Smooth muscle cell (in vitro differentiated cells): ENCODE measurements at regions not wholly inside any gene's neighbourhood (a gene's known extent, or its start where the extent isn't known, plus 50 kb on each side); places are given as distances from the start of the nearest gene placed in this dataset.

Source experiments
- DNase-seq: peaks from one replicate; lab custom pipeline; 2025; ENCODE audit not compliant: unreplicated experiment; lab: John Stamatoyannopoulos, UW
- H2AFZ ChIP-seq: fragments of 200-600 bp; sonication (generic); 2 replicates; pipeline ENCODE4 v1.6.0; 2016; ENCODE audit warnings: antibody characterized with exemption, low read depth, mild to moderate bottlenecking
- H3F3A ChIP-seq: fragments of 200-600 bp; sonication (generic); 2 replicates; pipeline ENCODE4 v1.6.0; 2017; ENCODE audit warnings: antibody characterized with exemption, low read depth
- H3K27ac ChIP-seq: fragments of 200-600 bp; sonication (generic); 2 replicates; pipeline ENCODE4 v1.5.1; 2016; ENCODE audit warnings: low read depth, mild to moderate bottlenecking
- H3K27me3 ChIP-seq: fragments of 200-600 bp; sonication (generic); 2 replicates; pipeline ENCODE4 v1.6.1; 2016; ENCODE audit warnings: low read depth, mild to moderate bottlenecking
- H3K36me3 ChIP-seq: fragments of 200-600 bp; sonication (generic); 2 replicates; pipeline ENCODE4 v1.5.1; 2016; ENCODE audit warnings: low read depth
- H3K4me1 ChIP-seq: fragments of 200-600 bp; sonication (generic); 2 replicates; pipeline ENCODE4 v1.5.1; 2016; ENCODE audit warnings: low read depth
- H3K4me2 ChIP-seq: fragments of 200-600 bp; sonication (generic); 2 replicates; pipeline ENCODE4 v1.6.0; 2016; ENCODE audit warnings: mild to moderate bottlenecking
- H3K4me3 ChIP-seq: fragments of 200-600 bp; sonication (generic); 2 replicates; pipeline ENCODE4 v1.5.1; 2016; ENCODE audit warnings: mild to moderate bottlenecking
- H3K79me2 ChIP-seq: fragments of 200-600 bp; sonication (generic); 2 replicates; pipeline ENCODE4 v1.6.0; 2016; ENCODE audit warnings: low read depth, mild to moderate bottlenecking
- H3K9ac ChIP-seq: fragments of 200-600 bp; sonication (generic); 2 replicates; pipeline ENCODE4 v1.6.0; 2016; ENCODE audit warnings: low read depth
- H3K9me3 ChIP-seq: fragments of 200-600 bp; sonication (generic); replicated peaks from 2 replicates; pipeline ENCODE4 v1.5.1; 2016; ENCODE audit warnings: low read depth
- H4K20me1 ChIP-seq: fragments of 200-600 bp; sonication (generic); 2 replicates; pipeline ENCODE4 v1.6.0; 2016; ENCODE audit warnings: low read depth
- WGBS: methylation state at CpG from one replicate; pipeline ENCODE4 v1.1.7; 2016; ENCODE audit warnings: low lambda C conversion rate; 5-methylcytosine and 5-hydroxymethylcytosine counted together
- TF ChIP-seq, protein P1 (sequence below): fragments of 200-600 bp; sonication (generic); IDR thresholded peaks from 2 replicates; pipeline ENCODE4 v1.5.1; 2017; ENCODE audit warnings: borderline replicate concordance, mild to moderate bottlenecking, antibody characterized with exemption; ENCODE audit not compliant: insufficient read depth, poor library complexity, severe bottlenecking

DNA sequence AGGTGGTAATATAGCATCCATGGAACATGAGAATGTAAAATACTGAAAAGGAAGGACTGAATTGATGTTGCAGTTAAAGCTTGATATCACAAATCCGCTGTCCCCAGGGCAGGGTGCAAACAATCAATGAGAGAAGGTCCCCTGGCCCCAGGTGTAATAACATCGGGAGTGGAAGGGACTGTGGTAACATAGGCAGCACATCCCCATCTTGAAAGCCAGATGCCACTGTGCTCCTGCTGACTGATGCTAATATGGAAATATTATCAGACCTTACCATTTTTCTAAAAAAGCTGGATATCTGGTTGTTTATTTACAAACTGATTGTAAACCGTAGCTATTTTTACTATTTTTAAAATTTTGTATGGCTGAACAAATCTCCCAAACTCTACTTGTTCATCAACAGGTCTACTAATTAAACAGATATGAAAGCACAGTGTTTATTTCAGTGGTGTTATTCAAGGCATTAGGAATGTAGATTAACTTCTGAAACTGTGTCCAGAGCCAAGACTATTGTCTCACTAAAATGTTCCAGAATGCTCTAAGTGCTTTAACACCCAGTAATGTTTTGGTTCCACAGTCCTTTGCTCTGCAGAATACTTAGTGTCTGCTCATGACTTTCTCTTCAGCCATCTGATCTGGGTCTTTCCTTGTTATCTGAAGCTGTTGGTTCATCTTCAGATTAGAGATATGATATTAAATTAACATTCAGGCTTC lies 386.0 kb upstream of the RARB start:
- Histone ChIP-seq H4K20me1 (no peaks in the 10 kb centered on the region), H3F3A (peaks cover 12% of the 10 kb centered on the region), H3K4me3 (no peak overlapping the region), H3K9ac (no peak overlapping the region), H3K4me1 (peaks cover 29% of the 10 kb centered on the region), H3K27ac (no peak overlapping the region), H3K27me3 (no peaks in the 10 kb centered on the region), H3K79me2 (no peaks in the 10 kb centered on the region), H3K9me3 (no peaks in the 10 kb centered on the region), H3K4me2 (no peak overlapping the region), H2AFZ (no peak overlapping the region), H3K36me3 (no peaks in the 10 kb centered on the region)
- WGBS: 75% methylated on average over 3 of the region's 3 CpGs
- DNase-seq: no peak
- TF ChIP-seq, protein P1, sequence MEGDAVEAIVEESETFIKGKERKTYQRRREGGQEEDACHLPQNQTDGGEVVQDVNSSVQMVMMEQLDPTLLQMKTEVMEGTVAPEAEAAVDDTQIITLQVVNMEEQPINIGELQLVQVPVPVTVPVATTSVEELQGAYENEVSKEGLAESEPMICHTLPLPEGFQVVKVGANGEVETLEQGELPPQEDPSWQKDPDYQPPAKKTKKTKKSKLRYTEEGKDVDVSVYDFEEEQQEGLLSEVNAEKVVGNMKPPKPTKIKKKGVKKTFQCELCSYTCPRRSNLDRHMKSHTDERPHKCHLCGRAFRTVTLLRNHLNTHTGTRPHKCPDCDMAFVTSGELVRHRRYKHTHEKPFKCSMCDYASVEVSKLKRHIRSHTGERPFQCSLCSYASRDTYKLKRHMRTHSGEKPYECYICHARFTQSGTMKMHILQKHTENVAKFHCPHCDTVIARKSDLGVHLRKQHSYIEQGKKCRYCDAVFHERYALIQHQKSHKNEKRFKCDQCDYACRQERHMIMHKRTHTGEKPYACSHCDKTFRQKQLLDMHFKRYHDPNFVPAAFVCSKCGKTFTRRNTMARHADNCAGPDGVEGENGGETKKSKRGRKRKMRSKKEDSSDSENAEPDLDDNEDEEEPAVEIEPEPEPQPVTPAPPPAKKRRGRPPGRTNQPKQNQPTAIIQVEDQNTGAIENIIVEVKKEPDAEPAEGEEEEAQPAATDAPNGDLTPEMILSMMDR: no peak

DNA sequence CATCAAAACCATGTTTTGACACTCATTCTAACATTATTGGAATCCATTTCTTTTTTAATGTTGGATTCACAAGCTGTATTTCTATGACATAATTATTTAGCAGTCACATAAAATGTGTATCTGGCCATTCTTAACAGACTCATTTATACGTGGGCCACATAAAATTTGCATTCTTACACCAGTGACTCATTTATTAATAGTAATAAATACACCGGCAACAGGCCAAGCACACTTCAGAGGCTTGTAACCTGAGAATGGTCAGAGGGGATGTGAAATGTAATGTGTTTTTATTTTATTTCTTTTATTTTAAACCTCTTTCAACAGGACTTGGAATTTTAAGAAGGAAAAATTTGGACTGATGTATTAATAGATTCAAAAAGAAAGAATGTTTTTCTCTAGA lies 384.9 kb upstream of the RARB start:
- H3K36me3 ChIP-seq: no peaks in the 10 kb centered on the region
- no peaks in the 10 kb centered on the region for H3K79me2 ChIP-seq
- no peak overlapping the region for H3K9ac ChIP-seq
- no peak overlapping the region for H3K4me3 ChIP-seq
- peaks cover 29% of the 10 kb centered on the region for H3K4me1 ChIP-seq
- no peaks in the 10 kb centered on the region for H3K9me3 ChIP-seq
- no peak overlapping the region for H3K4me2 ChIP-seq
- H4K20me1 ChIP-seq: no peaks in the 10 kb centered on the region
- no peaks in the 10 kb centered on the region for H3K27me3 ChIP-seq
- DNase-seq: no peak
- H3F3A ChIP-seq: peaks cover 6% of the 10 kb centered on the region
- no peak overlapping the region for H3K27ac ChIP-seq
- TF ChIP-seq, protein P1: no peak
- 55% methylated on average over 2 of the region's 2 CpGs for WGBS
- no peak overlapping the region for H2AFZ ChIP-seq

- Histone ChIP-seq H2AFZ (no peak overlapping the region), H3K36me3 (no peaks in the 10 kb centered on the region), H3K4me3 (no peak overlapping the region), H3K27ac (no peak overlapping the region), H3K9me3 (no peaks in the 10 kb centered on the region), H3K79me2 (no peaks in the 10 kb centered on the region), H3K9ac (no peak overlapping the region), H3K4me2 (no peak overlapping the region), H3F3A (peaks cover 6% of the 10 kb centered on the region), H3K27me3 (no peaks in the 10 kb centered on the region), H4K20me1 (no peaks in the 10 kb centered on the region), H3K4me1 (peaks cover 28% of the 10 kb centered on the region)
- WGBS: 91% methylated on average over 3 of the region's 3 CpGs
- TF ChIP-seq, protein P1: no peak
- no peak for DNase-seq
Observed at GRCh38 chr3:25043749-25044148, 384.3 kb upstream of the RARB start.
